ENCODE measurements at regions not wholly inside any gene's neighbourhood (a gene's known extent, or its start where the extent isn't known, plus 50 kb on each side); places are given as distances from the start of the nearest gene placed in this dataset.
A peak's percentile ranks its signal among the peaks of the same experiment; 100 is the strongest.
"Not testable (repeated sequence)": the region's sequence is repeated elsewhere in the genome, so short reads cannot be mapped to it uniquely, and the experiment has no call there.

DNA sequence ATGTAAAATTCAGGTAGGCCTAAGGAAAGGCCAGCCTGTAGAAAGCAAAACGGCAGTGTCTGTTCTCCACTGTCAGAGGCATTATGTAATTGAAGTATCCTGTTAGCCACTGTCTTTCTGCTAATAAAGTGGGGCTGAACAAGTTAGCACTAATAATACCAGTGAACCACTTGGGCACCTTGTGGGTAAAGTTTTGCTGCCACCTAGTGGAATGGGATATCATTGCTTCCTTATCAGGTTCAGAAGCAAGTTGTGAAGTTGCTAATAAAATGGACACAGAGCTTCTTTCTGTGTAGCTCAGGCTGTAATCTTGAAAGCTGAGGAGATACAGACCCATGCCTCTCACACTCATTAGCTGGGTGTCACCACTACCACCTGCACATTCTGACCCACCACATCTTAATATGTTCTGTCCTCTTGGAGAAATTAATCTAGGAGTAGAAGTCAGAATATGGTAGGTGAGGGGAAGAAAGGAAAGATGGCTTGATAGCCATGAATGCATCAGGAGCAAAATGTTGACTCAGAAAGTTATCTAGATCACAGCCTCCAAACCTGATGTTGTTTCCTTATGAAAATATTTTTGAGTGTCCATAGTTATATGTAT, 175.1 kb downstream of the SEPTIN7 start:
- DNase-seq = peak; percentile 44

DNA sequence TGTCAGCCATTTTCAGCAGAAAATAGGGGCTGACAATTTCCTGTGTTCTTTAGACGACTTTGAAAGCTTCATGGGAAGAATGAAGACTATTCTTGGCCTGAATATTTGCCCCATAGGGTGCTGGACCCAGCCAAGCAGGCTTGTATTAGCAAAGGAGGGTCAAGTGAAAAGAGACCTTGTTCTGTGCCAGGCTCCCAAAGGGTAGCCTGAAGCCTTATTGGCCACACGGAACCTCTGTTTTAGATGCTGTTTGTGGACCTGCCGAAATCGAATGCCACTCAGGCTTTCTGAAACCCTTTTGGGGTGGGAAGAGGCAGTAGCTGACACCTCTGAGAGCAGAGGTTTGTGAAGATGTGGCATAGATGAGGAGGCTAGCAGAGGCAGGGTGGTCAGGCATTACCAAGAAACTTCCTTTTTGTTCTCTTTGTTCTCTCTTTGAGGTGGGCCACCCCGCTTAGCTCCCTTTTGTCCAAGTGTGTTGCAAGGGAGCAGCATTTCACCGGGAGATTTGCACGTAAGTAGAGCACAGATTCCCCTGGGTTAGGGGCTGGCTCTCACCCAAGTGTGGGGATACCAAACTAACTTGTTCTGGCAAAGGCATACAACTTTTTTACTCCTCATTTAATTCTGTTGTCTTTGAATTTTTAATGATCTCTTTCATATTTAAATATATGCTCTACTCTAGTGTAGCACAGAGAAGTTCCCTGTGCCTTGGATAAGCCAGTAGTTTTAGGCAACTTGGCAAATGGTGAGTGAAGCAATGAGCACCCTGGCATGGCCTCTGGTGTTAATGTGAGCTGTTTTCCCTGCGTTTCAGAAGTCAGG, 174.0 kb upstream of the EEPD1 start:
- not testable (repeated sequence) for DNase-seq

DNA sequence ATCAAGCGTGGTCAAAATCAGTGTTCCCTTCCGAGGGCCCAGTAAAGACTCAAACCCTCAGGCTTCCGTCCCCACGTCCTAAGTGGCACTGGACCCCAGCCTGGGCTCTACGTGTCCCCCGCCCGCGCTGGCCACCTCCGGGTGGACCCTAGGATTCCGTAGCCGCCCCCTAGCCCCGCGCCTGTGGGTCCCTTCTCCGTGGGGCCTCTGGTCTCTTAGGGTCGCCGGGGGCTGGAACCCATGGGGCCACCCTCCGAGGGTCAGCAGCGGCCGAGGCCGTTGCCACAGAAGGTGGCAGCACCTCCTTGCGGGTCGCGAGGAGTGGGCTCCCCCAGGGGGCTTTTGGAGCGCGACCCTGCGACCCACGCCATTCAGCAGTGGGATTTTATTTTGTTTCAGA, 170.5 kb upstream of the EEPD1 start:
- no peak for DNase-seq

DNA sequence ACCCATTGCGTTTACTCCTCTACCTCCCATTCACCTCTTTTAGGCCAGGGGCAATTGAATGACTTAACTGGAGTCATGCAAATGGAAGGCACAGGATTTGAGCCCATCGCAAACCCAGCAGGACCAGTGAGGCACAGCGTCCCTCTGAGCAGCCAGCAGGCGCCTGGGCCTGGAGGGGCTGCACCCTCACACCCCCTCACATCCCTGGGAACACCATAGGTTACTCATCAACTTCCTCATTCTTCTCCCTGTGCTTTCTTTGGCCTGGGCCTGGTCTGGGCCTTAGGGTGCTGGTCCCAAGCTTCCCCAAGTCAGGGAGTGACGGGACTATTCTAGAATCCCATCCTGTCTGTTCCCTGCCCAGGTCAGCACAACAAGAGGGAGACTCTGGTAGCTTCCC, 169.4 kb upstream of the EEPD1 start:
- DNase-seq = no peak

DNA sequence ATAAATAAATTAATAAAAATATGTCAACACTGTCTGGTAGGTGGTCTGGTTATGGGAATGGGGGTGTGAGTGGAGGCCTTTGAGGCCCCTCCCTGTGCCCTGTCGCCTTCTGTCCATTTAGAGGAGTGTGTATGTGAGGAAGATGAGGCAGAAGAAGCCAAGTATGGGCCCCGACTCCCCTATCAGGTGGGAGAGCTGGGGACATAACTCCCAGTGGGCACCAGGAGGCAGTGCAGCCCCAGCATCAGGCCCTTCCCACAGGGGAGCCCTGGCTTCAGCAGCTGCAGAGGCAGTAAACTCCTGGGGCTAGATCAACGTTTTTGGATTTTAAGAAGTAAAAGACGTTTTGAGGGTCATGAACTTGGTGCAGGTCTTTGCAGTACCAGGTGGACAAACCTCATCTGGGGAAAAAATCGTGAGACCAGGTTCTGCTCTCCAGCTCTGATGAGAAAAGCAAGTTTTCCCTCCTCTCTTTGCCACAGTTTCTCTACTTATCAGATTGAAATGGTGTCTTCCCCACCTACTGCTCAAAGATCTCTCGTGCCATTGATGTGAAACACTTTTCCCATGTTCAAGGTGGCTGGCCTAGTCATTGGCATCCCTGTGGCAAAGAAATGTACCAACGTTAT, 167.8 kb upstream of the EEPD1 start:
- peak; percentile 23 for DNase-seq

DNA sequence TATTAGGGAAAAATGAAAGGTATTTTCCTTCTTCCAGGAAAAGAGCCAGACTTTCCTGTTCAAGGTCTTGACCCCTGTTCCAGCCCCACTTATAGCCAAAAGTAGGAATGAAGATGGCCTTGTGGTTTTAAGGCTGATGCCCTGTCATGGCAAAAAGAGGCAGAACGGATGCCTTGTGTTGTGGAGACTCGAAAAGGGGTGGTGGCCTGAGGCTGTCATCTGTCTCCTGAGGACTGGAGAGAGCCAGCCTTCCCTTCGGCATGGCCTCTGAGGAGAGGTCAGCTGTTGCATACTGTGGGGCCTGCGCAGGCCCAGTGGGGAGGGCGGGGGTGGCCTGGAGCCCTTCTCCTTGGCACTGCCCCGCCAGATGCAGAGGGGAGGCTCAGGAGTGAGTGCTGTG, 166.0 kb upstream of the EEPD1 start:
- no peak for DNase-seq

DNA sequence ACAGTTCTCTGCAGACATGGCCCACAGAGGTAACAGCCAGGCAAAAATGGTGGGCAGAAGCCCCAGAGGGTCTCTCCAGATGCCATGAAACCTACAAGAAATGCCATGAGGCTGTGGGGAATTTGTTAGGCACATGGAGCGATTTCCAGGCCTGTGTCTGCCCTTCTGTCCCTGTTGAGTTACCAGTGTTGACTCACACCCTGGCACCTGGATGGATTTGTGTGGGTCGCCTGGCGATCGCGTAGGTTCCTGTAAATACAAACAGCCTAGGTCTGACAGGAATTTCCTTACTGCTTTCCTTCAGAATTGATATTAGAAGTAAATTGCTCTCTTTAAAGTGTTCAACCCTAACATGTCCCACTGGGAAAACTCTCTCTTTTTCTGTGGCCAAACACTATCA, 164.9 kb upstream of the EEPD1 start:
- DNase-seq = no peak

DNA sequence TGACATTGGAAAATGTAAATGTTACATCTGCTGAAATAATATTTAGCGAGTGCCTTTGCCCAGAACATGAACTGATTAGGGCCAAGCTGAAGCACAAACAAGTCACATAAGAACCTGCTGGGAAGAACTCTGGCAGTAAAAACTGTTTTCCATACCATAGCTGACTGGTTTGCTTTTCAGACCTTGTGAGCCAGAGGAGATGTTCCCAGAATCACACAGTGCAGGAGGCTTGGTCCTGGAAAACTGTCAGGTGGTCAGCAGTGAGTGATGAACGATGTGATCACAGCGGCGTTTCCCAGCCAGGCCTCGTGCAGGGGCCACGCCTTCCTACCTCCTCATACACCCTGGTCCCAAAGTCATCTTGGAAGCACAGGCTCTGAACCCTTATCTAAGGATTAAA, 164.2 kb upstream of the EEPD1 start:
- DNase-seq = no peak

DNA sequence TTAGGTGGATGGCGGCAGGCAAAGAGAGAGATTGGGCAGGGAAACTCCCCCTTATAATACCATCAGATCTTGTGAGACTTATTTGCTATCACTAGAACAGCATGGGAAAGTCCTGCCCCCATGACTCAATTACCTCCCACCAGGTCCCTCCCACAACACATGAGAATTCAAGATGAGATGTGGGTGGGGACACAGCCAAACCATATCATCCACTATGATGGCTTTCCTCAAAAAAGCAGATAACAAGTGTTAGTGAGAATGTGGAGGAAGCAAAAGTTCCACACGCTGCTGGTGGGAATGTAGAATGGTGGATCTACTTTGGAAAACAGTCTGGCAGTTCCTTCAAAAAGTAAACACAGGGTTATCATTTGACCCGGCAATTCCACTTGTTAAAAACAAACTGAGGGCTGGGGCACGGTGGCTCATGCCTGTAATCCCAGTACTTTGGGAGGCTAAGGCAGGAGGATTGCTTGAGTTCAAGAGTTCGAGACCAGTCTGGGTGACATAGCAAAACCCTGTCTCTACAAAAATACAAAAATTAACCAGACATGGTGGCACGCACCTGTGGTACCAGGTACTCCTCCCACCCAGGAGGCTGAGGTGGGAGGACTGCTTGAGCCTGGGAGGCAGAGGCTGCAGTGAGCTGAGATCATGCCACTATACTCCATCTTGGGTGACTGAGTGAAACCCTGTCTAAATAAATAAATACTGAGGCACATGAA, 161.4 kb upstream of the EEPD1 start:
- DNase-seq = no peak

DNA sequence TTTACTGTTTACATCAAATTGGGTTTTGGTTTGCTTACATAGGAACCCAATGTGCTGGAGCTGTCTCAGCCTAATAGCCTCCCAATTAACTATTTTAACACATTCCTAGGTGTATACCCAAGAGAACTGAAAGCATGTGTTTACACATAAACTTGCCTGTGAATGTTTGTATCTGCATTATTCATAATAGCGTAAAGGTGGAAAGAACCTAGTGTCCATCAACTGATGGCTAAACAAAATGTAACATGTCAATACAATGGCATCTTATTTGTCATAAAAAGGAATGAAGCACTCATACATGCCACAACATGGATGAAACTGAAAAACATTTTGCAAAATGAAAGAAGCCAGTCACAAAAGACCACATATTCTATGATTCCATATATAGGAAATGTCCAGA, 160.6 kb upstream of the EEPD1 start:
- DNase-seq = no peak

DNA sequence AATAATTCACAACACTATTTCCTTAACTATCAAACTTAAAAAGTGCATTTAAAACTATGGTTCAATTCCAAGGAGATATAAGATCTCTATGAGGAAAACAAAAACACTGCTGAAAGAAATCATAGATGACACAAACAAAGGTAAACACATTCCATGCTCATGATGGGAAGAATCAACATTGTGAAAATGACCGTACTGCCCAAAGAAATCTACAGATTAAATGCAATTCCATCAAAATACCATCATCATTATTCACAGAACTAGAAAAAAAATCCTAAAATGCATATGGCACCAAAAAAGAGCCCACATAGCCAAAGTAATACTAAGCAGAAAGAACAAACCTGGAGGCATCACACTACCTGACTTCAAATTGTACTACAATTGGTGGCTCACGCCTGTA, 159.9 kb upstream of the EEPD1 start:
- DNase-seq = no peak

DNA sequence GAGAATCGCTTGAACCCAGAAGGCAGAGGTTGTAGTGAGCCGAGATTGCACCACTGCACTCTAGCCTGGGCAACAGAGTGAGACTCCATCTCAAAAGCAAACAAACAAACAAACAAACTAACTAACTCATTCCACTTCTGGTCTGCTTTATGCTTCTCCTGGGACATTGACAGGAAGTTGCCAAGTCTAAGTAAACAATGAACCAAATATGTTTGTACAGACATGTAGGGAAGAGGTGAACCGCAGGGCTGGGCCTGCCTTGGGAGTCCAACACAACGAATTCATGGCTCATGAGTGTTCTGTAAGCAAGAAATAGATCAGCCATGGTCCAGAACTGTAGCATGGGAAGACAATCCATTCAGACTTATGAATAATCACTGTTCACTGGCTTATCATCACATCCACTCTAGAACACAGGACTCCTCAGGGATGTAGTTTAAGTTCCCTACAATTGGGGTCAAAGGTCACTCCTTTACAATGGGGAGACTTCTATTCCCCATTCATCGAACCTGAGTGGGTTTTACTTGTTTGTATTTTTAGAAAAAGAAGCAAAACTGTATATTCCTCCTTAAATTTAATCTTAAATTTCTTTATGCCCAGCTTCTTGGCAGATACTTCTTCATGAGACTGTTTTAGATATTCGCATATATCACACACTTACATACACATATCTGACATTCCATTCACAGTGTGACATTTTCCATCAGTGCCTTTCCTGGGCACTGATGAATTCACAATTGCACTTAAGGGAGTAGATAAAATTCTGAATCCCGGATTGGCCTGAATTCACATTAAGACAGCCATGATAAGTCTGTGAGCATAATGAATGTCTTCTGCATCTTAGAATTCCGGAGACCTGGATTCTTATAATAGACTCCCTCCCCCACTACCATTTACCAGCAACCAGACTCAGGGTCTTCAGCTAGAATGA, 159.1 kb upstream of the EEPD1 start:
- DNase-seq = no peak

DNA sequence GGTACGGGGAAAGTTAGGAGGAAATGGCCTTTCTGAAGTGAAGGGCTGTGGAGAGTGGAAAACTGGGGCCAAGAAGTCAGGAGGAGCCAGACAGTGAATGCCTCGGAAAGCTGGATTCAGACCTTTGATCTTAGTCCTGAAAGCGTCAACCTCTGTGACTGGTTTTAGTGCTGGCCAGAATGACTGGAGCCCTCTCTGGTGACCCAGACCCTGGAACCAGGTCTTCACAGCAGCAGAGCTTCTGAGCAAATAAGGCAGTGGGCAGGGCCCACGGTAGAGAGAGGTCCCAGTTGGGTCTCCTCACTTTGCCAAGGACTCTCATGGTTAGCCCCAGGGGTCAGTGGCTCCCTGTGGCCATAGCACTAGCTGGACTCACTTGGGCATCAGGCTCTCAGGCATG, 157.7 kb upstream of the EEPD1 start:
- no peak for DNase-seq

DNA sequence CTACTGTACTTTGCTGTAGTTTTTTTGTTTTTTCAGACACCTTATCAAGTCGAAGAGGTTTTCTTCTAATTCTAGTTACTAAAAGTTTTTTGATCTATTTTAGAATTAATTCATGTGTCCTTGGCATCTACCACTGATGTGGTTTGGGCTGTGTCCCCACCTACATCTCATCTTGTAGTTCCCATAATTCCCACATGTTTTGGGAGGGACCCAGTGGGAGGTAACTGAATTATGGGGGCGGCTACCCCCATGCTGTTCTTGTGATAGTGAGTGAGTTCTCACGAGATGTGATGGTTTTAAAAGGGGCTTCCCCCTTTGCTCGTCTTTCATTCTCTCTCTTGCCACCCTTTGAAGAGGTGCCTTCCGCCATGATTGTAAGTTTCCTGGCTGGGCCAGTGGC, 154.6 kb upstream of the EEPD1 start:
- DNase-seq = no peak

DNA sequence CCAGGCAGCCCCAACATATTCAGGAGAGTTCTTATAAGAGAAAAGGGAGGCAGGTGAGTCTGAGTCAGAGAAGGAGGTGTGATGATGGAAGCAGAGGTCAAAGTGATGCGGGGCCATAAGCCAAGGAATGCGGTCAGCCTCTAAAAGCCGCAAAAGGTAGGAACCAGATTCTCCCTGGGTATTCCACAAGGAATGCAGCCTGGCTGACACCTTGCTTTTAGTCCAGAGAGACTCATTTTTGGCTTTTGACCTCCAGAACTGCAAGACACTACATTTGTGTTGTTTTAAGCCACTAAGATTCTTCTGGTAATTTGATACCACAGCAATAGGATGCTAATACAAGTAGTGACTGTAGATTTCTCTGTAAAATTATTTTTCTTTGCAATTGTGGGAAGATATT, 151.5 kb upstream of the EEPD1 start:
- no peak for DNase-seq

DNA sequence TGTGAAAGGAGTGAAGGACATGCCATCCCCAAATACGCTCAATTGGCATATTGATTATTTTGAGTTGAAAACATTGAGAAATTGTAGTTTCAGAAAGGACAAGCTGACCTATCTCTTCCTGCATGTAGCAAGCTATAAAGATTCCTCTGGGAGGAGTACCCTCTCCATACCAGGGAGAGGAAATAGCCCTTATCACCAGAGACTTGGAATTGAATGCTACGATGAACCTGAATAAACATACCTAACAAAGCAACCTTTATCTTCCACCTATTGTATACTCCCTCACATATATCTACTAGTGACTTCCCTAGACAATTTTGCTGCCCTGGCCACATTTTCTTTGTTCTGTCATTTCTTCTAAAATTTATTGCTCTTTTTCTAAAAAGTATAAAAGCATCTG, 150.2 kb upstream of the EEPD1 start:
- DNase-seq = peak; percentile 17

DNA sequence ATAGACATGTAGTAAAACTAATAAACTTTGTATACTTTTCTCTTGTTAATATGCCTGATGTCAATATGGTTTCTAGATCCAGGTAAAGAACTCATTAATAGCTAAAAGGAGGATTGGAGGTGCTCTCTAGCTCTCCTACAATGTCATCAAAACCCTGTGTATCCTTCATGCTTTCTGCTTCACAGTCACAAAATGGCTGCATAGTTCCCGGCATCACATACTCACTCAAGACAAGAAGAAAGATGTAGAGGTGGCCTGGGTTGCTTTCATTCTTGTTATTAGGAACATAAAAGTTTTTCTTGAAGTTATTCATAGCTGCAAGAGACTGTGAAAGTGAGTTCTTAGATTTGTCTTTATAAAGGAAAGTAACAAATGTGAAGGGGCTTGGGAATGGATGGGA, 149.7 kb upstream of the EEPD1 start:
- no peak for DNase-seq

DNA sequence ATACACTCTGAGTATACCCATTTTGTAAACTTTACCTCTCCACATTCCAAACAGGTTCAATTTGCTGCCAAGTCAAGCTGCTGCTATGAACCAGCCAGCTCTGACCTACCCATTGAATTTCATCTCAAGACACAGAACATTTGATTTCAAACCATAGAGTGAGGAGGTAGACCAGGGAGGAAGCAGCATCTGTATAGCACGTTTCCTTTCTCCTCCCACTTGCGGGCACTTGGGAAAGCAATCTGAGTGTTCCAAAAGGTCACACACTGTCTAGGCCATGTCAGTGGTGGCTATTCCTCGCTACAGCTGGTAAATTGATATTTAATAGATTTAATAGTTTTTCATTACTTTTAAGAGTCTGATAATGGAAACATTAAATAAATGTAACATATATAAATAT, 147.8 kb upstream of the EEPD1 start:
- DNase-seq = no peak

DNA sequence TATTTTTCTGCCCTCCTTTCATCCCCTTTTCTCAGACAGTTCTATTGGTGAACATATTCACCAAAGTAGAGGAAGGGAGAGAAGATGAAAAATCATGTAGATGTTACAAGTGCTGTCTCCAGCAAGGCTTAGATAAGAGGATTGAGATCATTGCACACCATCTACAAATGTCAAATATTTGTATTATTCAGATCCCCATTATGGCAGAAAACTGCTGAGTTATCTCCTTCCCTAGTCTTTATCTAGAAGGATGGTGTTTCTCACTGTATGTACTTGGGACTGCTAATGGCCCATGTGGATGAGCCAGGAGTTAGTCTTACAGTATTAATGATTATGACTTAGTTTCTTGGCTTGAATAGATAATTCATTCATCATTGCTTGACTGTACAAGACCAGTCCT, 147.2 kb upstream of the EEPD1 start:
- no peak for DNase-seq

DNA sequence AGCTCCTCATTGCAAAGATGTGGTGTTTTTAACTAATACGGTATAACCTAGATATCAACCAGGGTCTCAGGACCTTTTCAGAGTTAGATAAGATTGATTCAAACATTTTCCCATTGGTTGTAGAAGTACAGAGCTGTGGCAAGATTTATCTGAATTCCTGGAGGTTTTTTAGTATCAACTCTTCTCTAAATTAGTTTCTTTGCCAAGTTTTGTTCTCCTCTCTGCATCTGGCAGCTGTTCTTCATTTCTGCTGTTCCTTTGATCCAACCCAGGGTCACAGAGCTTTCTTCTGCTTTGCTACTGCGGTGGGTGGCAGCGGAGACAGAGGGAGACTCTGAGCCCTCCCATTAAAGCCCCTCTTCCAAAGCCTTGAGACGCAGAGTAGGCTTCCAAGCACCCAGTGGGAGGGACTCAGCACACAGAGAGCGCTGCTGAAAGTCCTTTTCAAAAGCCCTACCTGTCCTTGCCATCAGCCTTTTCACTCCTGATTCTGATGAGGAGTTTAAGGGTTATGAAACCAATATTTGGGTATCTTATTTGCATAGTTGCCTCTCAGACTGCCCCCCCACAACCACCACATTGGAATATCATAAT, 146.3 kb upstream of the EEPD1 start:
- DNase-seq = no peak

DNA sequence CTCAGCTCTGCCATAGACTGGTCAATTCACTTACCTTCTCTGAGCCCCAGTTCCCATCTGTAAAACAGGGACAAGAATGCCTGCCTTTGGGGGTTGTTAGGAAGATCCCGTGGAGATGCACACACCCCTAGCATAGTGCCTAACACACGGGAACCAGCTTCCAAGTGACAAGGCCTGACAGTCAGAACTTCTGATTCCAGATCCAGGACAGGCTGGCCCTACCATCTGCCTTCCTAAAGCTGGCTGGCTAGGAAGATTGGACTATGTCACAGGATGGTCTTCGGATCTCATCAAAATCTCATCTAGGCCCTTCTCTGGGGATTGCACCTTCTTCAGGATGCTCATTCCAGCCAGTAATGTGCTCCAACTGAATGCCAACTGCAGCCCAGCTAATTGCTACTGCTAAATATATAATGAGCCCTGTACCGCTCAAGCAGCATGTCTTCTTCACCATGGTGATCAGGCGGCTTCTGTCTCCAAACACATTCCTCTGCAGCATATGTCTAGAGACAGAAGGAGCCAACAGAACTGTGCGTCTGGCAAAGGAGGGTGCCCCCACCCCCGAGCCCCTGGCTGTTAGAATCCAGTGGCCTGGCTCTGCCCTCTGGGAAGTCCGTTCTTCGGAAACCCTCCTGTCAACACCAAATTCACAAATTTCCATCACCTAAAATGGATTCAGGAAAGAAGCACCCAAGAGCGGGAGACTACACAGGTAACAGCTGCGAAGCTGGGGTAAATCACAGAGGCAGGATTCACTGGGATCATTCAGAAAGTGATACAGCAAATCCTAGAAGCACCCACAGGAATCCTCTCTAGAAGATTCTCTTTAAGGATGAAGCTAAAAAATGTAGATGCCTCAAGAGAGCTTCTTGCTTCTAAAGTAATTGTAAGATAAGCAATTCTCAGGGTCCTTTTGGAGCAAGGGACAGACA, 142.1 kb upstream of the EEPD1 start:
- no peak for DNase-seq

Data from NCI-H748 treated with DMSO at 0.1 percent for 48 hours (cell line).